NCI-H2171 treated with DMSO at 0.1 percent for 48 hours (cell line): ENCODE measurements at regions not wholly inside any gene's neighbourhood (a gene's known extent, or its start where the extent isn't known, plus 50 kb on each side); places are given as distances from the start of the nearest gene placed in this dataset.

Experiments
- DNase-seq: peaks from one replicate; lab custom pipeline; 2025; lab: John Stamatoyannopoulos, UW

DNA sequence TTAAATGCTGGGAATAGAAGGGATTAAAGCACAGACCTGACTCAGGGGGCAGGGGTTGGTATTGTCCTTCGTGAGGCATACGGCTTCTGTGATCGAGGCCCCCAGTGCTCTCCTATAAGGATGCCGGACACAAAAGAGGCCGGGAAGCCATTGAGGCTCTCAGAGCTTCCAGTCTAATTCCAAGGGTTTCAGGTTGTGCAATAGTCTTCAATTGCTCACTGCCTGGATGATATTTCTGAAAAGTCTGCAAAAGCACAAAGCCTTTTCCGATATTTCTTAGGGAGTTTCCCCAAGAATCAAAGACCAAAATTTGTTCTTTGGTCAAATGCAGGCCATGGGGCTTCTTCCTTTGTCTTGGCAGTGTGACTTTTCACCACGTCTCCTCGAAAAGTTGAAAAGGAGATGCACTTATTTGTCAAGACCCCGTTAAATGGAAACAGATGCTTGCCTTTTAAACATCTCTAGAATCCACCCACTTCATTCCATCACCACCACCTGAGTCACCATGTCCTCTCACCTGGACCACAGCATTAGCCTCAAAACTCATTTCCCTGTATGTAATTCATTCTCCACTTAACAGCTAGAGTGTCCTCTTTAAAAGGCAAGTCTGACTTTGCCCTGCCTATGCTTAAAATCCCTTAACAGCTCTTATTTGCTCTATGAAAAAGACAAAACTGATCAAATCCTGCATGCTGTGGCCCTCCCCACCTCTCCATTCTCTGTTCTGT is 134.8 kb upstream of the NAMPT start:
- no peak for DNase-seq

DNA sequence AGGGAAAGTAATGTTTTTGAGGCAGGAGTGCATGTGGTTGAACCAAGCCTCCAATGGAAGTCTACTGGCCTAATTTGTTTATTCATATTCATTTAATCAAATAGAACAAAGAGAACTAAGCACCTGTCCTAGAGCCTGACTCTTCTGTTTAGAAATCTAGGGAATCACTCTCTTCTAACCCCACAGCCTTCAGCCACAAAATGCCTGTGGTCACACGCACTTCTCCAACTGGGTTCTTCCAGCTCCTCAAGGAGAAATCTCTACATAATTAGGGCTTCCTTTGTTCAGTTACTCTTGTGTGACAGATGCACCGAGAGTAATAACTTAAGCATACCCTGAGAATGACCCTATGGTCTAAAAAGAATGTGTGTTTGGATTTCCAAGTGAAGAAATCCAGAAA is 133.7 kb upstream of the NAMPT start:
- DNase-seq, result no peak

GRCh38 chr7:106418094-106418493 is 133.3 kb upstream of the NAMPT start:
- no peak for DNase-seq

DNA sequence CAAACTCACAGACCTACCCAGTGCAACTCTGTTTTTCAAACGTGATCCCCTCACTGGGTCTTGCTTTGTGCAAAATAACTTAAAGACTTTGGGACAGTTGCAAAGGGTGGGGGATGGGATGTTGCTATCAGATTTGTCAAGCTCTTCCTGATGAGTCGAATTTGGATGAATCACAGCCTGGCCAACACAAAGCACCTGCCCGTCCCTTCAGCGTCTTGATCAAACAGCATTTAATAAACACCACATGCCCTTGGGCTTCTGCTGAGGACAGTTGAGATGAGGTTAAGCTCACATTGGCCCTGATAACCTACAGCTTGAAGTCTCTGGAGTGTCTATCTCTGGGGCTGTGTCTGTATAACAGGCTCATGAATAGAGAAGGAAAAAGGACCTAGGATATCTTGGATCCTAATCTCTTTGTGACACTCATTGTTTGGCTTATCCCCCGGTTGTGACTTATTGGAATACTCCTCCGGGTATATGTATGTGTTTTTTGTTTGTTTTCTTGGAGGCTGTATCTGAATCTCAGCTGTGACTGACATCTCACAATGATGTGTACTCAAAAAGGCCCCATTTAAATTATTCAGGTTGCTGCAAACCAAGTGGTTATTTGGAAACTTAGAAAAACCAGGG is 132.6 kb upstream of the NAMPT start:
- no peak for DNase-seq

DNA sequence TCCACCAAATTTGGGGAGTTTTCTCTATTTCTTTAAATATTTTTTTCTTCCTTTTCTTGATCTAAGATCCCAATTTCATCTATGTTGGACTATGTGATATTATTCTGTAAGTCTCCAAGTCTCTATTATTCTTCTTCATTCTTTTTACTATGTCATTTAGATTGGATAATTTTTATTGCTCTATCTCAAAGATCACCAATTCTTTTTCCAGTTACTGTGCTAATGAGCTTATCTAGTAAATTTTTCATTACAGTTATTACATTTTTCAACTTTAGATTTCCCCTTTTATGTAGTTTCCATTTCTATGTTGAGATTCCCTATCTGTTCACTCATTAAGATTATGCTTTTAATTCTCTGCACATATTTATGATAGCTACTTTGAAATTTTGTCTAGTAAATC is 131.6 kb upstream of the NAMPT start:
- no peak for DNase-seq

GRCh38 chr7:106415433-106415832 is 130.7 kb upstream of the NAMPT start:
- no peak for DNase-seq

DNA sequence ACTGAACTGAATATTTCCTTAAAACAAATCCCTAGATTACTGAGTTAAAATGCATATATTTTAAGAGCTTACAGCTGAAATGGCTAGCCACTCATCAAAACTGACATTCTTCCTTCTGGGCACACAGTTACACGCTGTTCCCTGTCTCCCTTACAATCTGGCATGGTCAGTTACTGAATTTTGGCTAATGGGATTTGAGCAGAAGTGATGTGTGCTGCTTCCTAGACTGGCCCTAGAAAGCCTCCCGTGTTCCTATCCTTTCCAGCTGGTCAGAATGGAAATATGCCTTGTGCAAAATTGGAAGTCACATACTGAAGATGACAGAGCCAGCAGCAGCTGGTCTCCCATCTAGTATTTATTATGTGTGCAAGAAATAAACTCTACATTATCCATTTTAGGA is 128.7 kb upstream of the NAMPT start:
- DNase-seq, result no peak

- DNase-seq, result no peak
These were observed 120.9 kb upstream of the NAMPT start for GRCh38 chr7:106405697-106406141.

GRCh38 chr7:106402898-106403297 is 118.1 kb upstream of the NAMPT start:
- no peak for DNase-seq

GRCh38 chr7:106400923-106401322 is 116.1 kb upstream of the NAMPT start:
- no peak for DNase-seq

DNA sequence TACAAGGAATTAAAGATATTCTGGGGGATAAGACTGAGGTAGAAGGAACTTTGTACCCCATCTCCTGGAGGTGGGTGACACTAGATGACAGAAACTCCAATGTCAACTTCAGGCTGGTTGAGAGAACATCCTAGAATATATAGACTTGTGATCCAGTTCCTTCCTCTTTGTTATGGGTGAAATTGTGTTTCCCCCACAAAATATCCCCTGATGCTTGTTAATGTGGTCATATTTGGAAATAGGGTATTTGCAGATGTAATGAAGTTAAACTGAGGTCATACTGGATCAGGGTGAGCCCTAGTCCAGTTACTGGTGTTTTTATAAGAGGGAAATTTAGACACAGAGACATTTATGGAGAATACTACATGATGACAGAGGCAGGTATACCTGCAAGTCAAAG is 114.0 kb upstream of the NAMPT start:
- DNase-seq, result no peak

GRCh38 chr7:106397994-106398393 is 113.2 kb upstream of the NAMPT start:
- no peak for DNase-seq

GRCh38 chr7:106394526-106394925 is 109.7 kb upstream of the NAMPT start:
- DNase-seq, result no peak

GRCh38 chr7:106393564-106394251 is 108.9 kb upstream of the NAMPT start:
- no peak for DNase-seq

DNA sequence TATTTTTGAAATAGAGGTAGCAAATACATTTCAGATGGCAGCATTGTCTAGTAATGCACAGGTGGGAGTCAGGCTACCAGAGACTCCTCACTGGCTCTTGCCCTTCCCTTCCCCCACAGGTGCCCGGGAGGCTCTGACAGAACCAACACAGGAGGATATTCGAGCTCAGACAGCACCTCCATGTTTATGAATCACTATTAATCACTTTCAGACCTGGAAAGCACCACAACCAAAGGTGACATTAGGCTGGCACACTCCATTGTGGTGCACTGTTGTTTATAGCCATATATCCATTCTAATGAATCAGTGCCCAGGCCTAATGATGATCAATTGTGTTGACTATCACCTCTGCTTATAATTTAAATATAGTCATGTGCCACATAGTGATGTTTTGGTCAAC is 107.8 kb upstream of the NAMPT start:
- DNase-seq, result no peak

GRCh38 chr7:106392144-106392543 is 107.4 kb upstream of the NAMPT start:
- DNase-seq, result no peak

- DNase-seq, result no peak
These were observed 102.2 kb upstream of the NAMPT start for GRCh38 chr7:106386958-106387357.

GRCh38 chr7:106384373-106384772 is 99.6 kb upstream of the NAMPT start:
- no peak for DNase-seq

DNA sequence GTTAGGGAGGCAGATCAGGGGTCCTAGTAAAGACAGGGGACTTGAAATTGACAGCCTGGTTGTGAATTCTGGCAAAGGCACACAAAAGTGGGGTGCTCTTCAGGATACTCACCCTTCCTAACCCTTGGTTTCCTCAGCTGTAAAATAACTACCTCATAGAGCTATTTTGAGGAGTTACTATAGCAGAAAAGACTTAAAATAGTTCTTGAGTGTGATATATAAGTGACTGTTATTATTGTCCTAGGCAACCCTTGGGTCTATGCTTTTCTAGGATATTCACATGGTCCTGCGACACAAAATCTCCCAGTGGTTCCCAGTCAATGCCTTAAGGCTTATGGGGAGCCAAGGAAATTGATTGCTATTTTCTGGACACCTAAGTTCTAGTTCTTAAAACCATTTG is 98.1 kb upstream of the NAMPT start:
- no peak for DNase-seq

- DNase-seq, result no peak
These were observed 97.3 kb upstream of the NAMPT start for GRCh38 chr7:106382129-106382528.

GRCh38 chr7:106381252-106381651 is 96.5 kb upstream of the NAMPT start:
- no peak for DNase-seq

- DNase-seq, result no peak
These were observed 93.1 kb upstream of the NAMPT start for GRCh38 chr7:106377847-106378361.
